Cardiac muscle cell (in vitro differentiated cells and primary cell): ENCODE measurements at regions not wholly inside any gene's neighbourhood (a gene's known extent, or its start where the extent isn't known, plus 50 kb on each side); places are given as distances from the start of the nearest gene placed in this dataset.

ENCODE experiments used
- DNase-seq, 2 donors: peaks; one replicate each; pipeline versions ENCODE4 v3.0.0 to v3.0.0-alpha.2; 2010 to 2017; ENCODE audit warnings: low read depth in 1 of 2, low spot score in 1 of 2
- H3K27ac ChIP-seq: fragments of 200-600 bp; sonication (generic); 2 replicates; pipeline ENCODE4 v1.5.1; 2016
- H3K27me3 ChIP-seq: fragments of 200-600 bp; sonication (generic); 2 replicates; pipeline ENCODE4 v1.6.0; 2016; ENCODE audit warnings: control low read depth
- H3K36me3 ChIP-seq: fragments of 200-600 bp; sonication (generic); 2 replicates; pipeline ENCODE4 v1.5.1; 2016; ENCODE audit warnings: control low read depth
- H3K4me1 ChIP-seq: fragments of 200-600 bp; sonication (generic); 2 replicates; pipeline ENCODE4 v1.8.1; 2017; ENCODE audit warnings: low read depth, mild to moderate bottlenecking, mixed run types
- H3K4me3 ChIP-seq: fragments of 200-600 bp; sonication (generic); 2 replicates; pipeline ENCODE4 v1.5.1; 2016; ENCODE audit warnings: mild to moderate bottlenecking
- H3K9me3 ChIP-seq: fragments of 200-600 bp; sonication (generic); 2 replicates; pipeline ENCODE4 v1.5.1; 2017; ENCODE audit warnings: low read depth, mild to moderate bottlenecking, control low read depth
- TF ChIP-seq, protein P1 (sequence below): IDR thresholded peaks from 2 replicates; pipeline ENCODE4 v1.5.1; 2012; ENCODE audit warnings: low read depth, mild to moderate bottlenecking, low read length

DNA sequence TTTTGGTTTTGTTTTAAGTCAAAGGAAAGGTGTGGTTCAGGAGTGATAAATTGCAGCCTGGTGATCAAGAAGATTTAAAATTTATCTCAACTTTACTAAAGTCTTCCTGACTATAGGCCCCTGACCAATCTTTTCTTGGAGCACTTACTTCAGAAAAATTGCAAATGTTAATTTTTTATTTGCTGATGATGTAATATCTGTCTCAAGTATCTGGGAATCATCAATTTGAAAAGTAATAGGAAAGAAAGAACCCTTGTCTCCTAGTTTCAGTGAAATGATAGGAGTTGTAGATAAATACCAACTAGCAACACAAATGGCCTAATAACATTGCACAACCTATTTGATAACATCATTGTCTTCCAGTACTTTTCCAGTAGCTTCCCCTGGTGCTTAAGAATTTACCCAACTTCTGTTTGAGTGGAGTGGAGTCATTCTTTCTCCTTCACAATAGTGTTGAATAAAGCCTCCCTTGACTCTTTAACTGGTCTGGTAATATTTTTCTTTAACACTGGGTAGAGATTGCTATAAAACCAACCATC, 648.3 kb upstream of the ADGRB3 start:
- Histone ChIP-seq H3K27ac (no peak overlapping the region), H3K4me1 (no peaks in the 10 kb centered on the region), H3K4me3 (no peak overlapping the region), H3K9me3 (no peaks in the 10 kb centered on the region), H3K27me3 (no peaks in the 10 kb centered on the region), H3K36me3 (no peaks in the 10 kb centered on the region)
- TF ChIP-seq, protein P1, sequence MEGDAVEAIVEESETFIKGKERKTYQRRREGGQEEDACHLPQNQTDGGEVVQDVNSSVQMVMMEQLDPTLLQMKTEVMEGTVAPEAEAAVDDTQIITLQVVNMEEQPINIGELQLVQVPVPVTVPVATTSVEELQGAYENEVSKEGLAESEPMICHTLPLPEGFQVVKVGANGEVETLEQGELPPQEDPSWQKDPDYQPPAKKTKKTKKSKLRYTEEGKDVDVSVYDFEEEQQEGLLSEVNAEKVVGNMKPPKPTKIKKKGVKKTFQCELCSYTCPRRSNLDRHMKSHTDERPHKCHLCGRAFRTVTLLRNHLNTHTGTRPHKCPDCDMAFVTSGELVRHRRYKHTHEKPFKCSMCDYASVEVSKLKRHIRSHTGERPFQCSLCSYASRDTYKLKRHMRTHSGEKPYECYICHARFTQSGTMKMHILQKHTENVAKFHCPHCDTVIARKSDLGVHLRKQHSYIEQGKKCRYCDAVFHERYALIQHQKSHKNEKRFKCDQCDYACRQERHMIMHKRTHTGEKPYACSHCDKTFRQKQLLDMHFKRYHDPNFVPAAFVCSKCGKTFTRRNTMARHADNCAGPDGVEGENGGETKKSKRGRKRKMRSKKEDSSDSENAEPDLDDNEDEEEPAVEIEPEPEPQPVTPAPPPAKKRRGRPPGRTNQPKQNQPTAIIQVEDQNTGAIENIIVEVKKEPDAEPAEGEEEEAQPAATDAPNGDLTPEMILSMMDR, result no peak
- peak in 1 of 2 donors; percentile 16 for DNase-seq

DNA sequence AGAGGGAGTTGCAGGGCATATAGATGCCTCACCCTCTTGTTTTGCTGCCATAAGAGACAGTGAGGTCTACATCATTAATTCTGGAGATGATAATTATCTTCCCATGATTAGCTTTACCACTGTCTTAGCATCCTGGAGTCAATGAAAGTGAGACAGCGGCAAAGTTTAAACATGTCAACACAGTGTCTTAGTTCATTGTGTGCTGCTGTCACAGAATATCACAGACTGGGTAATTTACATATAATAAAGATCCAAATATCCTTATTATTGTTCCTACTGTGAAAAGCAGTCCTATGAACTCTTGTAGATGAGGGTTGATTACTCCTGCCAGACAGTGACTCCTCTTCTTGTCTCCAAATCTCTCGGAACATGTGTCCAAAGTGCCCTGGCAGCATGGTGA, 658.6 kb upstream of the ADGRB3 start:
- no peaks in the 10 kb centered on the region for H3K9me3 ChIP-seq
- H3K36me3 ChIP-seq, result no peaks in the 10 kb centered on the region
- no peaks in the 10 kb centered on the region for H3K4me1 ChIP-seq
- no peaks in the 10 kb centered on the region for H3K27me3 ChIP-seq
- H3K27ac ChIP-seq, result no peak overlapping the region
- no peak overlapping the region for H3K4me3 ChIP-seq
- TF ChIP-seq, protein P1, result no peak
- no peak for DNase-seq

DNA sequence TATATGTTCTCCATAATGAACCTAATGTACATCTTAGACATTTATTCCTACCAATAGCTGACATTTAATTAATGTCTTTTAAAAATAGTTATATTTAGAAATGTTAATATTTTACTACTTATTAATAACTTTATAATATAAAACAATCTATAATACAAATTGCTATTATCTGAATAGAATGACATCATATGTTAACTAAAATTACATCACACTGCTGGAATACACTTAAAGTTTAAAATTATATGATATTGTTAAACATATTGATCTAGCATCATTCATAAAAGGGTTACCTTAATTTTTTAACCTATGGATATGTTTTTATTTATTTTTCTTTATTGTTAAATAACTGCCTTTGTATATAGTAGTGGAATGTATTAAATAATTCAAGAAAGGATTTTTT, 660.2 kb upstream of the ADGRB3 start:
- no peak for DNase-seq
- H3K27ac ChIP-seq, result no peak overlapping the region
- TF ChIP-seq, protein P1, result no peak
- H3K9me3 ChIP-seq, result no peaks in the 10 kb centered on the region
- no peaks in the 10 kb centered on the region for H3K36me3 ChIP-seq
- no peaks in the 10 kb centered on the region for H3K4me1 ChIP-seq
- no peak overlapping the region for H3K4me3 ChIP-seq
- H3K27me3 ChIP-seq, result no peaks in the 10 kb centered on the region

DNA sequence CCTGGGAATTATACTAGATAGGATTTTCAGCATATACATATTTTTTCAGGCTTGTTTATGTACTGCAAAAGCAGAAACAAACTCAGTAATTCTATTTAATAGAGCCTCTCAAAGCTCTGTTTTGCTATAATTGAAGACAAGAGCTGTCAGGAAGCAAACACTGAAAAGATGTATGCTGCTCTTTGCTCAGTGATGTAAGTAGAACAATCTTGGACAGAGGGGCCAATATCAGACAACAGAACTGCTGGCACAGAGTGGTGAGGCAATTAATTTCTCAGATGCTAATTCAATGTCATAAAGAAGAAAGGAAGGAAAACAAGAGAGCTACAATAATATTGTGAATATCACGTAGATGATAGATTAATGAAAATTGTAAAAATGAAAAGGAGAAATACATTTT, 663.3 kb upstream of the ADGRB3 start:
- no peaks in the 10 kb centered on the region for H3K4me1 ChIP-seq
- no peaks in the 10 kb centered on the region for H3K36me3 ChIP-seq
- no peaks in the 10 kb centered on the region for H3K9me3 ChIP-seq
- no peak for DNase-seq
- no peak overlapping the region for H3K27ac ChIP-seq
- TF ChIP-seq, protein P1, result no peak
- H3K4me3 ChIP-seq, result no peak overlapping the region
- H3K27me3 ChIP-seq, result no peaks in the 10 kb centered on the region

DNA sequence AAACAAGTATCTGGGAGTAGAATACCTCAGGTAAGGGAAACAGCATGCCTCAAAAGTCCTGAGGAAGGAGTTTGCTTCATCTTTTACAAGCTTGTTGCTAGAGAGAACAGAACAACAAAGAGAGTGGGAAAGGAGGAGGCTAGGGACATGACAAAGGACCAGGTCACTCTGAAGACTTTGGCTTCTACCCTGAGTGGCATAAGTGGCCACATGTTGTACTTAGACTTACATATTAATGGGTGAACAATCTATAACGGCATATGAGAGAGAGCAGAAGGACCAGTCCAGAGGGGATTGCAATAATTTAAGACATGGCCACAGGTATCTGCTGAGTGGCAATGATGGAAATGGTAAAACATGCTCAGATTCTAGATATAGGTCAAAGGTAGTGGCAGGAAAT, 668.3 kb upstream of the ADGRB3 start:
- H3K36me3 ChIP-seq, result no peaks in the 10 kb centered on the region
- no peaks in the 10 kb centered on the region for H3K4me1 ChIP-seq
- H3K27me3 ChIP-seq, result no peaks in the 10 kb centered on the region
- H3K9me3 ChIP-seq, result no peaks in the 10 kb centered on the region
- no peak for DNase-seq
- no peak overlapping the region for H3K27ac ChIP-seq
- no peak overlapping the region for H3K4me3 ChIP-seq
- TF ChIP-seq, protein P1, result no peak

DNA sequence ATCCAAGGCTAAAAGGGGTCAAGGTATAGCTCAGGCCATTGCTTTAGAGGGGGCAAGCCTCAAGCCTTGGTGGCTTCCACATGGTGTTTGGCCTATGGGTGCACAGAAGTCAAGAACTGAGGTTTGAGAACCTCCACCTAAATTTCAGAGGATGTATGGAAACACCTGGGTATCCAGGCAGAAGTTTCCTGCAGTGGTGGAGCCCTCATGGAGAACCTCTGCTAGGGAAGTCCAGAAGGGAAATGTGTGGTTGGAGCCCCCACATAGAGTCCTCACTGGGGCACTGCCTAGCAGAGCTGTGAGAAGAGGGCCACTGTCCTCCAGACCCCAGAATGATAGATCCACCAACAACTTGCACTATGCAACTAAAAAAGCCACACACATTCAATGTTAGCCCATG, 678.7 kb upstream of the ADGRB3 start:
- Histone ChIP-seq H3K36me3 (no peaks in the 10 kb centered on the region), H3K27me3 (no peaks in the 10 kb centered on the region), H3K9me3 (no peaks in the 10 kb centered on the region), H3K27ac (no peak overlapping the region), H3K4me3 (no peak overlapping the region), H3K4me1 (no peaks in the 10 kb centered on the region)
- DNase-seq, result no peak
- TF ChIP-seq, protein P1, result no peak
